Right lobe of liver (tissue), 6 donors: ENCODE measurements at regions not wholly inside any gene's neighbourhood (a gene's known extent, or its start where the extent isn't known, plus 50 kb on each side); places are given as distances from the start of the nearest gene placed in this dataset.

ENCODE experiments used
- ATAC-seq, 4 donors: fragments of 200-7000 bp; cut with Tn5 transposase; one replicate each; pipeline ENCODE4 v1.9.1; 2020; ENCODE audit warnings: mild to moderate bottlenecking in 4 of 4, moderate library complexity in 4 of 4
- DNase-seq, 3 donors: peaks; one replicate each; pipeline ENCODE4 v3.0.0-alpha.2; 2020
- H3K27ac ChIP-seq, 3 donors: fragments of 200-600 bp; one replicate each; pipeline ENCODE4 v1.8.0; 2022
- H3K27me3 ChIP-seq, 2 donors: fragments of 200-600 bp; one replicate each; pipeline ENCODE4 v1.8.0; 2022
- H3K36me3 ChIP-seq, 4 donors: fragments of 200-600 bp; sonication (generic) in 1 of 4; one replicate each; pipeline versions ENCODE4 v1.5.1 to v1.8.0; 2017 to 2022; ENCODE audit warnings: control low read depth in 1 of 4
- H3K4me1 ChIP-seq, 4 donors: fragments of 200-600 bp; sonication (generic) in 1 of 4; one replicate each; pipeline versions ENCODE4 v1.5.1 to v1.8.0; 2017 to 2022; ENCODE audit warnings: control low read depth in 1 of 4
- H3K4me3 ChIP-seq, 3 donors: fragments of 200-600 bp; one replicate each; pipeline ENCODE4 v1.8.0; 2022
- H3K9me3 ChIP-seq, 4 donors: fragments of 200-600 bp; sonication (generic) in 1 of 4; one replicate each; pipeline versions ENCODE4 v1.5.1 to v1.8.0; 2017 to 2022; ENCODE audit warnings: control low read depth in 1 of 4
- CTCF ChIP-seq, 4 donors: fragments of 200-600 bp in 3 of 4; fragments of 450-650 bp in 1 of 4; IDR thresholded peaks; one replicate each; pipeline versions ENCODE4 v1.5.1 to v1.8.0; 2016 to 2022; ENCODE audit warnings: antibody characterized with exemption in 4 of 4, mild to moderate bottlenecking in 2 of 4
- POLR2A ChIP-seq: fragments of 450-650 bp; IDR thresholded peaks from one replicate; pipeline ENCODE4 v1.6.1; 2017; ENCODE audit warnings: antibody characterized with exemption, mild to moderate bottlenecking
- WGBS: methylation state at CpG from one replicate; pipeline ENCODE4 v1.1.6; 2018; ENCODE audit warnings: low coverage, low lambda C conversion rate; ENCODE audit not compliant: insufficient coverage; ENCODE audit errors: missing lambda C conversion rate; 5-methylcytosine and 5-hydroxymethylcytosine counted together
- intact Hi-C, 2 donors: fragments of 100-400 bp; cut with DNase I; formaldehyde crosslinking; loops; one replicate each; pipeline versions ENCODE4 v1.11.2 to v1.14.1; 2022
- donor health status: DM: no; HTN: yes; CAD: no.
- donor health status: DM: no; HTN: no; CAD: no.
- donor health status: DM: no; HTN: no; CAD: no.
- donor health status: DM: no; HTN: yes; CAD: no.
- donor health status: DM: no; HTN: yes; CAD: no.

- H3K27me3 ChIP-seq, result no peaks in the 10 kb centered on the region
- ATAC-seq (no peak), DNase-seq (no peak)
- peaks cover 0 to 38% (median 15%) of the 10 kb centered on the region in 4 donors for H3K4me1 ChIP-seq
- TF ChIP-seq POLR2A (no peak), CTCF (IDR thresholded peaks at IDR 0.05) (no peak)
- no peak overlapping the region for H3K4me3 ChIP-seq
- no peaks in the 10 kb centered on the region for H3K9me3 ChIP-seq
- H3K27ac ChIP-seq, result peak overlapping the region in 2 of 3 donors; percentile 79 to 90
- WGBS, result 47% methylated on average over 1 of the region's 1 CpG
- no peaks in the 10 kb centered on the region for H3K36me3 ChIP-seq
- intact Hi-C loops, result no loop called here
Observed at GRCh38 chr5:82624062-82624461, 345.9 kb upstream of the RPS23 start.

GRCh38 chr5:82622711-82623514 is 344.8 kb upstream of the RPS23 start:
- ATAC-seq (peak; percentile 95 to 99 (median 96)), DNase-seq (no peak)
- TF ChIP-seq CTCF (IDR thresholded peaks at IDR 0.05) (no peak), POLR2A (peak; percentile 56)
- Histone ChIP-seq H3K36me3 (no peaks in the 10 kb centered on the region), H3K27me3 (no peaks in the 10 kb centered on the region), H3K4me3 (no peak overlapping the region), H3K27ac (peak overlapping the region; percentile 69 to 90 (median 79)), H3K4me1 (peaks cover 0 to 38% (median 15%) of the 10 kb centered on the region in 4 donors), H3K9me3 (no peaks in the 10 kb centered on the region)
- intact Hi-C loops, result no loop called here
- 20% methylated on average over 6 of the region's 6 CpGs for WGBS

GRCh38 chr5:82622205-82622604 is 344.1 kb upstream of the RPS23 start:
- intact Hi-C loops, result no loop called here

GRCh38 chr5:82620957-82621600 is 342.9 kb upstream of the RPS23 start:
- Histone ChIP-seq H3K4me3 (no peak overlapping the region), H3K36me3 (no peaks in the 10 kb centered on the region), H3K4me1 (peaks cover 0 to 29% (median 14%) of the 10 kb centered on the region in 4 donors), H3K9me3 (no peaks in the 10 kb centered on the region), H3K27me3 (no peaks in the 10 kb centered on the region), H3K27ac (no peak overlapping the region)
- ATAC-seq, result no peak
- no peak for DNase-seq
- 57% methylated on average over 3 of the region's 3 CpGs for WGBS
- TF ChIP-seq CTCF (IDR thresholded peaks at IDR 0.05) (no peak), POLR2A (no peak)
- intact Hi-C loops, result no loop called here

More at GRCh38 chr5:82622205-82622604, 344.1 kb upstream of the RPS23 start:
- Histone ChIP-seq H3K4me1 (peaks cover 0 to 35% (median 15%) of the 10 kb centered on the region in 4 donors), H3K27me3 (no peaks in the 10 kb centered on the region), H3K36me3 (no peaks in the 10 kb centered on the region), H3K9me3 (no peaks in the 10 kb centered on the region), H3K27ac (peak overlapping the region in 2 of 3 donors; percentile 79 to 90), H3K4me3 (no peak overlapping the region)
- WGBS, result 64% methylated on average over 4 of the region's 4 CpGs
- DNase-seq (no peak), ATAC-seq (peak in 2 of 4 donors; percentile 20 to 23)
- no peak for TF ChIP-seq POLR2A
- no peak for TF ChIP-seq CTCF (IDR thresholded peaks at IDR 0.05)
